ENCODE measurements at regions not wholly inside any gene's neighbourhood (a gene's known extent, or its start where the extent isn't known, plus 50 kb on each side); places are given as distances from the start of the nearest gene placed in this dataset.

GRCh38 chr10:44035474-44036197, 349.3 kb downstream of the CXCL12 start:
- H3K27me3 Mint-ChIP-seq (ENCODE audit: insufficient read depth, unreplicated experiment) = peaks cover 13% of the 10 kb centered on the region

DNA sequence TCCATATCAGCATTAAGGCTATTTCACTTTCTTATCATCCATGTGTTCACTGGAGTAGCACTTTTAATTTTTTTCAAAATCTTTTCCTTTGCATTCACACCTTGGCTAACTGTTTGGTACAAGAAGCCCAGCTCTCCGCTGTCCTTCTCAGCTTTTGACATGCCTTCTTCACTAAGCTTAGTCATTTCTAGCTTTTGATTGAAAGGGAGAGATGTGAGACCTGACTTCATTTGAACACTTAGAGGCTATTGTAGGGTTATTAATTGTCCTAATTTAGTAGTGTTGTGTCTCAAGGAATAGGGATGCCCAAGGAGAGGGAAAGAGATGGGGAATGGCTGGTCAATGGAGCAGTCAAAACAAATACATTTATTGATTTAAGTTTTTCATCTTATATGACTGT, 350.0 kb downstream of the CXCL12 start:
- no peaks in the 10 kb centered on the region for H3K36me3 ChIP-seq (ENCODE audit: control insufficient read depth, insufficient read depth, low read length)
- ChIA-PET POLR2A (no interaction called here), CTCF (no interaction called here)
- TF ChIP-seq, protein P1, sequence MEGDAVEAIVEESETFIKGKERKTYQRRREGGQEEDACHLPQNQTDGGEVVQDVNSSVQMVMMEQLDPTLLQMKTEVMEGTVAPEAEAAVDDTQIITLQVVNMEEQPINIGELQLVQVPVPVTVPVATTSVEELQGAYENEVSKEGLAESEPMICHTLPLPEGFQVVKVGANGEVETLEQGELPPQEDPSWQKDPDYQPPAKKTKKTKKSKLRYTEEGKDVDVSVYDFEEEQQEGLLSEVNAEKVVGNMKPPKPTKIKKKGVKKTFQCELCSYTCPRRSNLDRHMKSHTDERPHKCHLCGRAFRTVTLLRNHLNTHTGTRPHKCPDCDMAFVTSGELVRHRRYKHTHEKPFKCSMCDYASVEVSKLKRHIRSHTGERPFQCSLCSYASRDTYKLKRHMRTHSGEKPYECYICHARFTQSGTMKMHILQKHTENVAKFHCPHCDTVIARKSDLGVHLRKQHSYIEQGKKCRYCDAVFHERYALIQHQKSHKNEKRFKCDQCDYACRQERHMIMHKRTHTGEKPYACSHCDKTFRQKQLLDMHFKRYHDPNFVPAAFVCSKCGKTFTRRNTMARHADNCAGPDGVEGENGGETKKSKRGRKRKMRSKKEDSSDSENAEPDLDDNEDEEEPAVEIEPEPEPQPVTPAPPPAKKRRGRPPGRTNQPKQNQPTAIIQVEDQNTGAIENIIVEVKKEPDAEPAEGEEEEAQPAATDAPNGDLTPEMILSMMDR (IDR thresholded peaks at IDR 0.05; ENCODE audit: insufficient read depth in 1 of 2, low read depth in 1 of 2, low read length in 1 of 2, severe bottlenecking in 1 of 2, unreplicated experiment in 1 of 2) = no peak
- Mint-ChIP-seq H3K36me3 (ENCODE audit: insufficient read depth, unreplicated experiment) (no peaks in the 10 kb centered on the region), H3K27ac (ENCODE audit: unreplicated experiment) (no peak overlapping the region), H3K4me1 (ENCODE audit: low read depth, unreplicated experiment) (no peaks in the 10 kb centered on the region), H3K27me3 (ENCODE audit: insufficient read depth, unreplicated experiment) (peaks cover 15% of the 10 kb centered on the region), H3K4me3 (ENCODE audit: unreplicated experiment) (no peak overlapping the region), H3K9me3 (ENCODE audit: unreplicated experiment) (no peaks in the 10 kb centered on the region)
- DNase-seq = no peak
- no peak overlapping the region for H3K4me3 ChIP-seq (ENCODE audit: low read depth, low read length)
- no TSS peak for BruUV-seq (replicated peaks)
- no peaks in the 10 kb centered on the region for H3K9me3 ChIP-seq
- H3K27me3 ChIP-seq (replicated peaks; ENCODE audit: control insufficient read depth, insufficient read depth, low read length) = no peaks in the 10 kb centered on the region
- H3K4me1 ChIP-seq = no peaks in the 10 kb centered on the region
- intact Hi-C loops (cut with micrococcal nuclease; ENCODE audit: unreplicated experiment) = no loop called here

More at GRCh38 chr10:44035474-44036197, 349.3 kb downstream of the CXCL12 start:
- Mint-ChIP-seq H3K36me3 (ENCODE audit: insufficient read depth, unreplicated experiment) (no peaks in the 10 kb centered on the region), H3K27ac (ENCODE audit: unreplicated experiment) (no peak overlapping the region), H3K4me1 (ENCODE audit: low read depth, unreplicated experiment) (no peaks in the 10 kb centered on the region), H3K9me3 (ENCODE audit: unreplicated experiment) (no peaks in the 10 kb centered on the region), H3K4me3 (ENCODE audit: unreplicated experiment) (no peak overlapping the region)
- BruUV-seq (replicated peaks) = no TSS peak
- intact Hi-C loops (cut with micrococcal nuclease; ENCODE audit: unreplicated experiment) = no loop called here
- Histone ChIP-seq H3K9me3 (no peaks in the 10 kb centered on the region), H3K4me3 (ENCODE audit: low read depth, low read length) (no peak overlapping the region), H3K4me1 (no peaks in the 10 kb centered on the region), H3K36me3 (ENCODE audit: control insufficient read depth, insufficient read depth, low read length) (no peaks in the 10 kb centered on the region), H3K27me3 (replicated peaks; ENCODE audit: control insufficient read depth, insufficient read depth, low read length) (no peaks in the 10 kb centered on the region)
- no peak for DNase-seq
- CTCF ChIA-PET = no interaction called here
- POLR2A ChIA-PET = no interaction called here
- TF ChIP-seq, protein P1 (IDR thresholded peaks at IDR 0.05; ENCODE audit: insufficient read depth in 1 of 2, low read depth in 1 of 2, low read length in 1 of 2, severe bottlenecking in 1 of 2, unreplicated experiment in 1 of 2) = no peak

DNA sequence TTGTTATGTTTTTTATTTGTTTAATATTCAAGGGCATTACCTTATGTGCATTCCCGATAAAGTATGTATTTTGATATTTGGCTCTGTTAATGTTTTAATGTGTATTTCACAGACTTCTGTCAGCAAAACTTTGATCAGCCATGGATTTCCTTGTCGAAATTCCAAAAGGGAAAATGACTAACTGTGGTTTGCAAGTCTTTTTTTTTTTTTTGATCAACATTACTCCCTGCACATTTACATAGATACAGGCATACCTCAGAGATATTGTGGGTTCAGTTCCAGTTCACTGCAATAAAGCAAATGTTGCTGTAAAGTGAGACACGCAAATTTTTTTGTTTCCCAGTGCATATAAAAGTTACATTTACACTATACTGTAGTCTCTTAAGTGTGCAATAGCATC, 351.9 kb downstream of the CXCL12 start:
- ChIA-PET POLR2A (no interaction called here), CTCF (no interaction called here)
- H3K27me3 Mint-ChIP-seq (ENCODE audit: insufficient read depth, unreplicated experiment) = peaks cover 18% of the 10 kb centered on the region
- H3K4me1 Mint-ChIP-seq (ENCODE audit: low read depth, unreplicated experiment) = no peaks in the 10 kb centered on the region
- no peaks in the 10 kb centered on the region for H3K9me3 ChIP-seq
- H3K27me3 ChIP-seq (replicated peaks; ENCODE audit: control insufficient read depth, insufficient read depth, low read length) = no peaks in the 10 kb centered on the region
- H3K4me1 ChIP-seq = no peaks in the 10 kb centered on the region
- no peak overlapping the region for H3K4me3 ChIP-seq (ENCODE audit: low read depth, low read length)
- H3K36me3 ChIP-seq (ENCODE audit: control insufficient read depth, insufficient read depth, low read length) = no peaks in the 10 kb centered on the region
- TF ChIP-seq, protein P1 (IDR thresholded peaks at IDR 0.05; ENCODE audit: insufficient read depth in 1 of 2, low read depth in 1 of 2, low read length in 1 of 2, severe bottlenecking in 1 of 2, unreplicated experiment in 1 of 2) = no peak
- H3K9me3 Mint-ChIP-seq (ENCODE audit: unreplicated experiment) = no peaks in the 10 kb centered on the region
- no peak for DNase-seq
- H3K4me3 Mint-ChIP-seq (ENCODE audit: unreplicated experiment) = no peak overlapping the region
- no TSS peak for BruUV-seq (replicated peaks)
- no peaks in the 10 kb centered on the region for H3K36me3 Mint-ChIP-seq (ENCODE audit: insufficient read depth, unreplicated experiment)
- intact Hi-C loops (cut with micrococcal nuclease; ENCODE audit: unreplicated experiment) = no loop called here
- H3K27ac Mint-ChIP-seq (ENCODE audit: unreplicated experiment) = no peak overlapping the region
